GM13977 (cell line): ENCODE measurements at regions not wholly inside any gene's neighbourhood (a gene's known extent, or its start where the extent isn't known, plus 50 kb on each side); places are given as distances from the start of the nearest gene placed in this dataset.

ENCODE experiments used
- DNase-seq: peaks from one replicate; pipeline ENCODE4 v3.0.0; 2012; ENCODE audit warnings: low spot score
- CTCF ChIP-seq: IDR thresholded peaks from 2 replicates; pipeline ENCODE4 v1.5.1; 2012; ENCODE audit warnings: mild to moderate bottlenecking, control low read depth; ENCODE audit not compliant: insufficient read depth; ENCODE audit errors: extremely low read depth, missing control alignments
- in situ Hi-C: fragments of 300-500 bp; cut with MboI; formaldehyde crosslinking; loops from one replicate; pipeline ENCODE4 v1.12.0; 2022; ENCODE audit warnings: low sequenced_read_pairs, low pct_unique_long_range_greater_than_20kb, mixed read lengths, inconsistent platforms; ENCODE audit not compliant: unreplicated experiment

- TF ChIP-seq CTCF, result no peak
- DNase-seq, result no peak
- in situ Hi-C loops, result no loop called here
Measured at GRCh38 chr13:40452038-40452666, 214.3 kb downstream of the FOXO1 start.

GRCh38 chr13:40452741-40453334, 213.6 kb downstream of the FOXO1 start:
- no peak for DNase-seq
- in situ Hi-C loops, result no loop called here
- TF ChIP-seq CTCF, result no peak

GRCh38 chr13:40453351-40454021, 213.0 kb downstream of the FOXO1 start:
- no peak for DNase-seq
- in situ Hi-C loops, result no loop called here
- TF ChIP-seq CTCF, result no peak

GRCh38 chr13:40456397-40456953, 210.0 kb downstream of the FOXO1 start:
- no peak for TF ChIP-seq CTCF
- in situ Hi-C loops, result no loop called here
- no peak for DNase-seq

GRCh38 chr13:40456979-40457553, 209.4 kb downstream of the FOXO1 start:
- no peak for DNase-seq
- no peak for TF ChIP-seq CTCF
- in situ Hi-C loops, result no loop called here

- DNase-seq, result no peak
- no peak for TF ChIP-seq CTCF
- in situ Hi-C loops, result no loop called here
Measured at GRCh38 chr13:40457929-40458719, 208.3 kb downstream of the FOXO1 start.
